GM21619 (cell line): ENCODE measurements at regions not wholly inside any gene's neighbourhood (a gene's known extent, or its start where the extent isn't known, plus 50 kb on each side); places are given as distances from the start of the nearest gene placed in this dataset.

ENCODE experiments used
- ATAC-seq: cut with Tn5 transposase; IDR thresholded peaks from one replicate; pipeline ENCODE4 v1.9.1; 2021; ENCODE audit not compliant: unreplicated experiment

DNA sequence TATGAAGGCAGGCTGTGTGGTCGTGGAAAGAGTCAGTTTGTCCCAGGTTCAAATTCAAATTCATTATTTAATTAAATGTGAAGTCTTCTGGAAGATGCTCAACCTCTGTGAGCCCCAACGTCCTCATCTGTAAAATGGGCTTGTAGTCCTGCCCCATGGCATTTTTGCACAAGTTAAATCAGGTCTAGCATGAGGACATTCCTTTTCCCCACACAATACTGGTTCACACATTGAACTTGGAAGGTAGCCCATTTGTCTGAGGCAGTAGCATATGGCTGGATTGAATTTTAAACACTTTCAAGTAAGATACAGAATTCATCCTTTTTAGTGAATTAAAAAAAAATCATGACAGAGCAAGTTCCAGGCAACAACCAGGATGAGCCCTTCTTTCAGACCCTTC lies 665.4 kb upstream of the HS6ST1 start:
- ATAC-seq, result no peak

DNA sequence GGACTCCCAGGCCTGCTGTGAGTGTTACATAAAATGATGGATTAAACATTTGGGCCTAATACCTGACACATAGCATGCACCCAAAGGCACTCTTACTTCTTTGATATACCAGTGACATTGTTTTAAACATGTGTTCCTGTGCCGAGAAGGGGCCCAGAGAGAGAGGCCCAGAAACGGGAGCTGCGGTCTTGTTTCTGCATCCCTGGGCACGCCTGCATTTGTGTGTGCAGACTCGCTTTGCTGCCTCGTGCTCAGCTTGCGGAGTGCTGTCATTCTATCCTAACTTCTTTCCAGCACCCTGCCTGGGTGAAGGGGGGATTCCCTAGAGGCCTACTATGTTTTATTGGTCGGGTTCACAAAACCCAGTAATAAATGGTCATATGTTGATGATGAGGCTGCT lies 666.2 kb upstream of the HS6ST1 start:
- ATAC-seq, result no peak

DNA sequence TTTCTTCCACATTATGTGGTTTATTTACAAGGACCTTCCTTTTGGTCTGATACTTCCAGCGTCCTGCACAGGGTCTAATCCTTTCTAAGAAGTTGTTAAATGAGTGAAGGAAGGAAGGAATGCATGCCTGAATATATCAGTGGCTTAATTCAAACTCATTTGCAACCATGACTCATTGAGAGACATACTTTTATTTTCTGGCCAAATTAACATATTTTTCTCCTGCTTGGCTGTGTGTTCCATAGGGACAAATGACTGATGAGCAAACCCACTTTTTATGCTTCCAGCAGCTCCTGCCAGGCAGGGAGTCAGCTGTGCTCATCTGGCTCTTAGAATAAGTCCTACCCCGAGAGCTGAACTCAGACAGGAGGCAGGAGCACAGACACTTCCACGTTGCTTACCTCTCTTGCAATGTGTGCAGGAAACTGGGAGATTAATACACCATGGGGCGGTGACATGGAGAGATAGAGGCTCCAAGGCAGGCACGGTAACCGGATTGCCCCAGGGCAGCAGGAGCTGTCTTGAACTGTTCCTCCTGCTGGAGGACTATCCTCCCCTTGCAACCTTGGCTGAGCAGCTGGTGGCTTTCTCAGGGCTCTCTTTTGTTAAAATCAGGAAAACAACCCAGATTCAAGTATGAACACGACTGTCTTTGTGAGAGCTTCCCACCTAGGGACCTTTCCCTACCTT lies 667.5 kb upstream of the HS6ST1 start:
- no peak for ATAC-seq

DNA sequence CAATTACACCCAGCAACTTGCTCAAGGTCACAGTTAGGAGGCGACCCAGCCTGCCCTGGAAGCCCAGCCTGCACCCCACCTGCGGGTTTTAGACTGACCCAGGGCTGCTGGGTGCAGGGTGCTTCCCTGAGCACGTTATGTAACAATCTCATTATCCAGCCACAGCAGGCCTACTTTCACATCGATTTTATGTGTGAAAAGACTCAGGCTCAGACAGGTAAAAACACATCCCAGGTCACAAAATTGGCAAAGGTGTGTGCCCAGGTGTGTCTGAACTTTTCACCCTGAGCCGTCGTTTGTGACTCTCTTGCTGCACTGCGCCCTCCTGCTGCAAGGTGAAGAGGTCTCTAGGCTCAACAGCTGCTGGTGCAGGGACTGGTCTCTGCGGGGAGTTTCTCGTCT lies 668.2 kb upstream of the HS6ST1 start:
- ATAC-seq, result no peak

DNA sequence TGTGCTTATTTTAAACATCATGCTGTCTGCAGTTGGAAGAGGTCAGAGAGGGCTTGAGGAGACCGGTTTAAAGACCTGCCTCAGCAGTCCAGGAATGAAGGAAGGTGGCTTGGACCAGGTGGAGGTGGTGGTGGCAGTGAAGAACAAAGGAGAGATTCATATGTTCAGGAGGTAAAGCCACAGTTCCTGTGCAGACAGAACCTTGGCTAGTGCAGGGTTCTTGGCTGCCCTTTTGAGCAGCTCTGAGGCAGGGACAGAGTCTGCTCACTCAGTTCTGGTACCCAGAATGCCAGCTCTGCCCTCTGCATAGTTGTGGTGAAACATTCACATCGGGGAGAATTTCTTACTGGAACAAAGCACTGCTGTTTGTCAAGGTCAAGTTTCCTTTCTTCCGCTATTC lies 669.7 kb upstream of the HS6ST1 start:
- ATAC-seq, result no peak

DNA sequence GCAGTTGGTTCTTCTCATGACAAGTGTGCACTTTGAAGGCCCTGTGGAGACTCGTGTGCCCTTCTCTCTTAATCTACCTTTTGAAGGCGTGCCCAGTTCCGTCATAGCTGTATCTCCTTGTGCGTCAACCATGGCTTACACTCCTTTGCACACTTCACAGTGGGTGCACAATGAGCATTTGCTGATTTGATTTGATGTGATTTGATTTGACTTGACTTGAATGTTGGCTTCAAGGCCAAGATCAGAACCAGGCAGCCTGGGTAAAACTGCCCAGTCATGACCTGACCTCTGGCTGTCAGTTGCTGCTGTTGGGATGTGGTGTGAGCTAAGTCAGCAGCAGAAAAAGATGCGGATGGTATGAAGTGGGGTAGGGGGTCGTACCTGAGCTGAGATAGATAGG lies 670.3 kb upstream of the HS6ST1 start:
- ATAC-seq, result no peak

DNA sequence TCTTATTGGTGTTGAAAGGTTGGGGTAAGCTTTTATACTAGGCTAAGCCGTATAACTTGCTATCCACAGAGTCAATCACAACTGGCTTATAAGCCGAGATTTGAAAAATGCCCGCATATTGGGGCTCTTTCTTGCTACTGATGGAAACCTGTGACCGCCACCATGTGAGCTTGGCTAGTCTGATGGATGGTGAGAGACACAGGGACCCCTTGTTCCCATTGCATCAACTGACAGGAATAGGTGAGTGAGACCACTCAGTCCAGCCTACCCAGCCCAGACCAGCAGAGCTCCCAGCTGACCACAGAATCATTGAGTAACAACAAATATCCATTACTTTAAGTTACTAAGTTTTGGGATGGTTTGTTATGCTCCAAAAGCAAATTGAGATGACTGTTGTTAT lies 676.4 kb upstream of the HS6ST1 start:
- no peak for ATAC-seq

DNA sequence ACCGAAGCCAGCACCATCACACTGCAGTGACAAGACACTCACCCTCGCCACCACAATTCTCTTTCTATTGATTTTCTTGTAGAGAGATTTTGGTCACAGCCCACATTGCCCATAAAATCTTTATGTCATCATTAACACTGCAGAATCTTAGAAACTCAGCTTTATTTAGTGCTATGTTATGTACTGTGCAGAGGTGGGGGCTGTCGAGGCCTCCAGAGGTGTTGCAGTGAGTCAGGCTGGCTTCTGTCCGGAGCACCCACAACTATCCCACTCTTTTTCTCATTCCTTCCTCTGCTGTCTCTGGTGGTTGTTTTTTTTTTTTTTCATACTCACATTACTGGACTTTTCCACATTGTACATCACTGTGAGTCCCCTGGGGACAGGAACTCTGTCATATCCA lies 677.4 kb upstream of the HS6ST1 start:
- no peak for ATAC-seq

DNA sequence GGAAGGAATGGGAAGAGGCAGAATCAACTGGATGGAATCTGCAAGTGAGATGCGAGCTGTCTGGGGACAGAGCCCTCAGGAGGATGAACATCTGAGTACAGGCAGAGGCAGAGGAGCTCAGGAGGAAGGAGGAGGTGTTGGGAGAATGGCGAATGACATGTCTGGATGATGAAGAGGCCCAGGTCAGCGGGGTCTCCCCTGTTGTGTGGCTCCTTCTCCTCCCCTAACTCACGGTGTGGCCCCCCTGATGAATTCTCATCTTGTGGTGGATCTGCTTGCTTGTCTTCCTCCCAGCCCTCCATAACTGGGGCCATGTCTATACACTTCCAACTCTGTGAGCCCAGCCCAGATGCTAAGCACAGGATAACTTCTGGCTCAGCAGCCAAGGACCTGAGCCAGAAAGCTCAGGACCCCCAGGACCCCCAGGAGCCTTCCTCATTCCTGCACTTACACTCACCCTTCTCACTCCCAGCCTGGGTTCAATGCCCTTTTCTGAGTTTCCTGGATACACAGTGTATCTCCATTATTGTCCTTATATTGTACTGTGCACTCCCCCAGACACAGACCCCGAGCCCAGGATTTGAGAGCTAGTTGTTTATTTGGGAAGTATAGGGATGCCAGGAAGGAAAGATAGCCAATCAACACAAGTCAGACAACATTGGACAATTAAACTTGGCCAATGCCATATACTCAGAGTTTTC lies 678.6 kb upstream of the HS6ST1 start:
- no peak for ATAC-seq

DNA sequence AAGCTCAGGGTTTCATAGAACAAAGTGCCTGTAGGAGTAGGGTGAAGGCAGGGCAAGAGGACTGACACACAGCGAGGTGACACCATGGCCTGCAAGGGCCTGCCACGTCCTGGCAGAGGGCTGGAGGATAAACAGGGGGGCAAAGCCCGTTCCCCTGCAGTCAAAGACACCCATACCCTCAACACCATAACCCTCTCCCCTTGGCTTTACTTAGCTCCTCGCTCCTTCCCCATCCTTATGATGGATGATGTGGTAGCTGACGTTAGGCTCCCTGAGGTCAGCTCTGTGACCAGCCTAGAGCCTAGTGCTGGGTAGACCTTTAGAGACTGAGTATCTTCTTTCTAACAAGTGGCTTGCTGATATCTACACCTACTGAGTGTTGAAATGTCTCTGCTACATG lies 683.3 kb upstream of the HS6ST1 start:
- no peak for ATAC-seq

DNA sequence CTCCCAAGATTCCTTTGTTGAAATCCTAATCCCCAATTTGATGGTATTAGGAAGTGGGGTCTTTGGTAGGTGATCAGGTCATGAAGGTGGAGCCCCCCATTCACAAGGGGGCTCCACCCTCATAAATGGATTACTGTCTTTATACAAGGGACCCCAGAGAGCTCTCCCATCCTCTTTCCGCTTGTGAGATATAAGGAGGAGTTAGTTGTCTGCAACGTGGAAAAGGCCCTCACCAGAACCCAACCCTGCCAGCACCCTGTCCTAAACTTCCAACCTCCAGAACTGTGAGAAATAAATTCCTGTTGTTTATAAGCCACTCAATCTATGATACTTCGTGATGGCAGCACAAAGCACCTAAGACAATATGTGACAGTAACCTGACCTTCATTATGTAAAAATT lies 684.1 kb upstream of the HS6ST1 start:
- no peak for ATAC-seq

DNA sequence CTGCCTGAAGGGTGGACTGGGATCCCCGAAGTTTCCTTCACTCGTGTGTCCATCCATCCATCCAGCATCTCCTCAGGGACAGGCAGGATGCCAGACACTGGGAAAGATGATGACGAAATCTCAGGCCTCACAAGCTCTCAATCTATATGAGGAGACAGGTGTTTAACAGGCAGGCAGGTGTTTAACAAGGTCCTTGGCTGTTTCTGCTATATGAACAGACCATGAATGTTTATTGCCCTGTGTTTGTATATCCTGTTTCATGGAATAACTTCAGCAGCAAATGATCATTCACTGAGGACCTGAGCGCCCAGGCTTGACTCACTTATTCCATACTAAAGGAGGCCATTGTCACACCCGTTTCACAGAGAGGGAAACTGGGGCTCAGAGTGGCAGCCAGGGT lies 685.8 kb upstream of the HS6ST1 start:
- no peak for ATAC-seq

DNA sequence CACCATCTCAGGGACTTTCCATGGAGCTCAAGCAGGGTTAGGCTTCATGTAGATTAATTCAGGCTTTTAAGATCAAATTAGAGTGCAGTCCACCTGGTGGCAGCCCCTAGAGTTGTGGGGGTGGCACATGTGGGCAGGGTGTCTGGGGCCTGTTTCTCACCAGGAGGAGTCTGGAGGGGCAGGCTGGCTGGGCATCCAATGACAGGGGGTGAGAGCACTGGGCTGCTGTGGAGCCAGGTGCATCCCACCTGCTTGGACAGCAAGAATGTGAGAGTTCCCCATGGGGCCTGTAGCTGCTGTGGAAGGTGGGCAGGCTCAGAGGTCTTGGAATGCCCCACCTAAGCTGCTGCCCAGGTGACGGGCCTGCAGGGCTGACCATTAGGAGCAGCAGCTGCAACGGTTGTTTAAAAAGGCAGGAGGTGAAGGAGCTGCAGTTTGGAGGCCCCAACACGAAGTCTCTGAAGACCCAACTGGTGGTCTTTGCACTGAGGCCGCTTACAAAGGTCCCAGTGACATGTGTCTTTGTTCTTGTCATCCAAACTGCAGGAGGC lies 686.3 kb upstream of the HS6ST1 start:
- ATAC-seq, result no peak

DNA sequence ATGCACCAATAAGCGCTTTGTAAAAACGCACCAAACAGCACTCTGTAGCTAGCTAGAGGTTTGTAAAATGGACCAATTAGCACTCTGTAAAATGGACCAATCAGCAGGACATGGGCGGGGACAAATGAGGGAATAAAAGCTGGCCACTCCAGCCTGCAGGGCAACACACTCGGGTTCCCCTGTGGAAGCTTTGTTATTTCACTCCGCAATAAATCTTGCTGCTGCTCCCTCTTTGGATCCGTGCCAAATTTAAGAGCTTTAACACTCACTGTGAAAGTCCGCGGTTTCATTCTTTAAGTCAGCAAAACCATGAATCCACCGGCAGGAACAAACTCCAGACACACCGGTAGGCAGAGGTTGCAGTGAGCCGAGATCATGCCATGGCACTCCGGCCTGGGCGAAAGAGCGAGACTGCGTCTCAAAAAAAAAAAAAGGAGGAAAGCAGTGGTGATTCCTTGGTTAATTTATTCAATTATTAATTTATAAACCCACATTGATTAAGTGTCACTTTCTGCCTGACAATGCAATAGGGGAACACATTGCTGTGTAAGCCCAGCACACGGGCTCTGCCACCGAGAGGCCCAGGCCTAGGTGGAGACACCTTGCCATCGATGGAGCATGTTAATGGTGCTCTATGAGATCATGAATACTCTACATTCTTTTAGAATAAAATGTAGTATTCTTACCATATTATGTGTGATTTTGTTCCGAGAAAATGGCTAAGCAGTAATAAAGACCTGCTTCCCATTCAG lies 687.6 kb upstream of the HS6ST1 start:
- no peak for ATAC-seq

DNA sequence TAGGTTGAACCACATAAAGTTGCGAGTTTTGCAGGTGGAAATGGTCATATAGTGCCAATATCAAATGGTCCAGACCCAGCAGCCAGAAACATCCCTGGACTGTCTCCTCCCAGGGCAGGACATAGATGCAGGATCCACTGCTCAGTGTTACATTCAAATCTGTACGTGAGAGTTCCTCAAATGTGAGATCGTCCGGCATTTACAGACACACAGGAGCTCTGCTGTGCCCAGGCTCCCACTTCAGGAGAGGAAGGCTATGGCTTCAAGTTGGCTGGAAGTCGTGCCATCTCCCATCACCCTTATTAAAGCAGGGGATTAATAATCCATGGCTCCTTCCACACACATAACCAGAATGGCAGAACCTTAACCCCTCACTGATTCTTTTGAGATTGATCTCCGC lies 688.2 kb upstream of the HS6ST1 start:
- no peak for ATAC-seq

DNA sequence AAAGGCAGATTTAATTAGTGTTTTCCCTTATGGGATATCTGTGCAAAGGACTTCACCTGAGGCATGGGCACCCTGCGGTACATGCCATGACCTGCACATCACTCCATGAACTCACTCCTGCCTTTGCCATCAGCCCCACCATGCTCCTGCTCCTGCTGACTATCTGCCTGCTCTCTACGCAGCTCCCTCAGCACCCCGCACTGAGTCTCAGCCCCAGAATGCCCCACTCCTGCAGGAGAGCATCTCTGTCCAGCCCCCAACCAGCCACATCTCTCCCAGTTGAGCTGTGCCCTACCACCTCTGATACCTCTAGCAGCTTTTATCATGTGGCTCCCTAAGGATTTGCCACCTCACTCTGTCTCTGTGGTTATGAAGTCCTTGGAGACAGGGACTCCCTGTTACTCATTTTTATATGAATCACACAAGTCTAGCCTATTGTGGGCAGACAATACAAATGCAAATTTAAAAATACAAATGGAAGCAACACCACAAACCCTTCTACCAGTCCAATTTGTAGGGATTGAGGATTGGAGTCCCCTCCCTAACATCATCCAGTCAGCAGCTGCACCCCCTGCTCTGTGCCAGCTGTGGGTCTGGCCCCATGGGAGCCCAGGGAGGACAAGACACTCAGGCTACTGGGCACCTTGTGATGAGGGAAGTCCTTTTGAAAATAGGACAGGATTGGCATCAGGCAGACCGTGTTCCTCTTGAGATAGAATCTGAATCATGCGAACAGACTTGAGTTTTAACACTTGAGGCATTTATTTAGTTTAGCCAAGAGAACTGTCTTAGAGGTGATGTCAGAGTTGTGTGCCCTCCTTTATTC lies 689.6 kb upstream of the HS6ST1 start:
- ATAC-seq, result no peak

DNA sequence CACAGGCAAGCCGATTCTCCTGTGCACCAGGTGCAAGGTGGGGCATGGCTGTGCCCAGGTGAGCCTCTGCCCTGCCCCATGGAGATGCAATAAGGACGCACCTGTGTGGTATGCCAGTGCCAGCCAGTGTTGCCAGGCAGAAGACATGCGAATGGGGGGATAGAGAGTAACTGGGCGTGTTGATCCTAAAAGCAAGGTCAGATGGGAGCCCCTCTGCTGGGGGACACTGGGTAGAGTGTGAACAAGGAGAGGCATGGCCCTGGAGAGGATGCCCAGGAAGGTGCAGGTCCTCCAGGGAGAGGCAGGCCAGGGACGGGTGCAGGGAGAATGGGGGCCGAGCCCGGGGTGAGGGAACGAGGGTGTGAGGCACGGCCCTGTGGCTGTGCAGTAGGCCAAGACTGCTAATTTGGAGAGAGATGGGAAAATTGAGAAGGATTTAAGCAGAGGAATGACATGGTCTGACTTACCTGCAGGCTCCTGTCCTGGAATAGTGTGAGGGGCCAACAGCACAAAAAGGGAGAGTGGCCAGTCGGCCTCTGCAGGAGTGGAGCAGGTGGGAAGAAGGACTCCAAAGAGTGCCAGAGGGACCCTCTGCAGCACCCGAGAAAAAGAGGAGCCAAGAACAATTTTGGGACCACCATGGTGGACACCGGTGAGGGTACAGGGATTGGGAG lies 690.4 kb upstream of the HS6ST1 start:
- no peak for ATAC-seq

DNA sequence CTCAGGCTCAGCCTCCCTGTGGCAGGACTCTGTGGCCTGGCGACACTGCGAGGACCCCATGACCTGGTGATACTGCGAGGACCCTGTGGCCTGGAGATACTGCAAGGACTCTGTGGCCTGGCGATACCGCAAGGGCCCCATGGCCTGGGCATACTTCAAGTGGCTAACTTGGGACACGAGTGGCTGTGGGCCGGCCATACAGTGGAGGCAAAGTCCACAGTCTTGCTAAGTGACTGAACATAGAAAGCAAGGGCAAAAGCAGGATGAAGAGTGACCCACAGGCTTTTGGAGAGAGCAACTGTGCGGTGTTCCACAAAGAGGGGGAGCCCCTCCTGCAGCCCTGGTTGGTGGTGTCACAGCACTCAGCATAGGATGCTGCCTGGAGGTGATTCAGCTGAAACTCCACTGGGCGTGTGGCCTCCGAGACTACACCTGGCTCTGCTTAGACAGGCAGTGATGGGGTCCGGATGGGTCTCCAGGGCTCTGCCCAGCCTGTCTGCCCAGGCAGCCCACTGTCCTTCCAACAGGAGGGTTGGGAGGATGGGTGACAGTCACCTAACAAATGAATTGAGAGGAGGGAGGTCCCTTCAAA lies 691.0 kb upstream of the HS6ST1 start:
- ATAC-seq, result no peak

DNA sequence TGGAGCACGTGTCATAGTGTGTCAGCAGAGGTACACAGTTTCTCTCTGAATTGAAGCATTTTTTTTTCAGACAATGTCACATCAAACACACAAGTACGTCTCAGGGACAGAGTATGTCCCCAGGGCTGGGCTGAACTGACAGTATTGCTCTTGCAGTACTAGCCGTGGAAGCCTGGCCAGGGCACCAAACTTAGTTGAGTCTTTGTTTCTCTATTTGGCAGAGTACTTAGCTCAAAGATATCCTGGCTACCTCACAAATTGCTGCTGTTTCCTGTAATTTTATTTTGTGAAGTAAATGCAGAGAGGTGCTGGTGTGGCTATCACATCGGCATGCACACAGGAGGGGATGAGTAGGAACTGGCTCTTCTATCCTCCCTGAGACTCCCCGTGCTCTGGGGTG lies 691.6 kb upstream of the HS6ST1 start:
- ATAC-seq, result no peak

DNA sequence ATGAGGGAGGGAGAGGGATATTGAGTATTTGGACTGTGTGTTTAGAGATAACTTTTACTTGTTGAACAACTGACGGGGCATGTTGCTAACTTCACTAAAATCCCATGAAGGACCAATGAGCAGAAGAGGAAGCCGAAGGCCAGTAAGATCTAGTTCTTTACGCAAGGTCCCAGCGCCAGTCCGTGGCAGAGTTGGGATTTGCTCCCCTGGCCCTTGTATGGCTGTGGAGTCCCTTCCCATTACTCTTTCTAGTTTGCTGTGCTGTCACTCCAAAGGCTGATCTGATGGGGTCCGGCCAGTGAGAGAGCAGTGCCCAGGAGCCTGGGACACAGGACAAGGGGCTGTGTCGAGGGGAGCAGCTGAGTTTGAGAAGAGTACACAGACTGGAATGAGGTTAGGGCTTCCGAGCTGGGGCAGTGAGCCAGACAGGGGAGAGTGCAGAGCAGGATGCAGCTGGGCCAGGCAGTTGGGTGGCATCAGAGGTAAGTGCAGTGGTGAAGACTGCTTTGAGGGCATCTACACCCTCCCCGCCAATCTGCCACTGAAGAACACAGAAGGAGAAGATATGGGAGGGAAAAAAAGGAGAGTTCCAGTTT lies 692.9 kb upstream of the HS6ST1 start:
- ATAC-seq, result no peak
